H1 (cell line): ENCODE measurements at regions not wholly inside any gene's neighbourhood (a gene's known extent, or its start where the extent isn't known, plus 50 kb on each side); places are given as distances from the start of the nearest gene placed in this dataset.

ENCODE experiments used
- EP300 ChIP-seq, 2 experiments: IDR thresholded peaks; 1 replicate in 1 of 2; 2 replicates in 1 of 2; pipeline ENCODE4 v1.6.1; 2011 to 2012; ENCODE audit warnings: low read depth in 2 of 2, low read length in 2 of 2, mild to moderate bottlenecking in 2 of 2, borderline replicate concordance in 1 of 2, inconsistent platforms in 1 of 2, moderate library complexity in 1 of 2
- TCF12 ChIP-seq: IDR thresholded peaks from 2 replicates; pipeline ENCODE4 v1.6.1; 2011; ENCODE audit warnings: low read depth, mild to moderate bottlenecking, low read length

DNA sequence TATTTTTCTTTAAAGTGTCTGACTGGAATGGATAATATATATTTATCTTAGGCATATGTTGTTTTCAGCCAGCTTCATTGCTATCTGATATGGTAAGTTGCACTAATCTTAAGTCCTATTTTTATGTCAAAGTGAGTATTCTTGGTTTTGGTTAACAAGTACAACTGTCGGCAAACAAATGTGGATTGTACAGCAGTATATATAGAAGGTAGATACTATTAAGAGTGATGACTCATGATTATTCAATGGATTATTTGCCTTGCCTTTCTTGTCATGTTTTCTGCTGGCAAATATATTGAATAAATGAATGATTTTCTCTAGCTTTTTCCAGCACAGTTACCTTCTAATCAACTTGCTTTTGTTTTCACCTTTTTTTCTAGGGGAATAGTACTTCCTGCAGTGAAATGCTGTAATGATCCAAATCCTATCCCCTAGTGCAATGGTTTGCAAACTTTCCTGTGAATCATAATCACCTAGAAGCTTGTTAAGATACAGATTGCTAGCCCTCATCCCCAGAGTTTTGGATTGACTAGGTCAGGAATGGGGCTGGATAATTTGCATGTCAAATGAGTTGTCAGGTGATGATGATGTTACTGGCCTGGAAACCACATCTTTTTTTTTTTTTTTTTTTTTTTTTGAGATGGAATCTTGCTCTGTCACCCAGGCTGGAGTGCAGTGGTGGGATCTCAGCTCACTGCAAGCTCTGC, 60.8 kb upstream of the ARRDC3 start:
- TF ChIP-seq TCF12 = no peak
- TF ChIP-seq EP300 (IDR thresholded peaks at IDR 0.05; ENCODE audit: borderline replicate concordance in 1 of 2, low read depth in 2 of 2, low read length in 2 of 2) = no peak
